HG03469 (cell line): ENCODE measurements at regions not wholly inside any gene's neighbourhood (a gene's known extent, or its start where the extent isn't known, plus 50 kb on each side); places are given as distances from the start of the nearest gene placed in this dataset.
"Not testable (repeated sequence)": the region's sequence is repeated elsewhere in the genome, so short reads cannot be mapped to it uniquely, and the experiment has no call there.

Experiments used
- ATAC-seq: cut with Tn5 transposase; IDR thresholded peaks from one replicate; pipeline ENCODE4 v1.9.1; 2021; ENCODE audit warnings: mild to moderate bottlenecking, moderate library complexity, moderate number of reproducible peaks; ENCODE audit not compliant: unreplicated experiment

DNA sequence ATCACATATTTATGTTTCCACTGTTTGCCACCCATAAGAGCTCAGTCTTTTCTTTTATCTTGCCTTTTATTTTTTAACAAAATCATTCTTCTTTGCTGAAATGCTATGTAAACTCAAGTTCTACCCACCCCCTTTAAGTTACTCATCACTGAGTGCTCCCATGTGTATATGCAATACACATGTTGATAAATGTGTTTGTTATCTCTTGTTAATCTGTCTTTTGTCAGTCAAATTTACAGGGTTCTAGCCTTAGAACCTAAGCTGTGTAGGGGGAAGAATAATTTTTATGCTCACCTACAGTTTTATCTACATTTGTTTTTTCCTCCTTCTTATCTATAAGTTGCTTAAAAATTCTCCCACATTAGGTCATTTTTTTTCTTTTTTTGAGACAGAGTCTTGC is 1195.9 kb downstream of the ROBO2 start:
- no peak for ATAC-seq

DNA sequence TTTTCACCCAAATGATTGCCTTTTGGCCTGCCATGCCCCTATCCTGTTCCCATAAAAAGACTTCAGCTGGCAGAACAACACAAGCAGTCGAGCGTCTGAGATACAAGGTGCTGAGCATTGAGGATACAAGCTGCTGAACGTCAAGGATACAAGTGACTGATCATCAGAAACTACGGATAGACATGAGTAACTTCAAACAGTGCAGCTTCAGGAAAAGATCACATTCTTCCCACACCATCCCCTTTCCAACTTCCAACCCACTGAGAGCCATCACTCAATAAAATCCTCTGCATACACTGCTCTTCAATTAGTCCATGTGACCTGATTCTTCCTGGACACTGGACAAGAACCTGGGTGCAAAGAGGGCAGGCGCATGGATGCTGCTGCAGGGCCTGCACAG is 1198.9 kb downstream of the ROBO2 start:
- ATAC-seq, result no peak

DNA sequence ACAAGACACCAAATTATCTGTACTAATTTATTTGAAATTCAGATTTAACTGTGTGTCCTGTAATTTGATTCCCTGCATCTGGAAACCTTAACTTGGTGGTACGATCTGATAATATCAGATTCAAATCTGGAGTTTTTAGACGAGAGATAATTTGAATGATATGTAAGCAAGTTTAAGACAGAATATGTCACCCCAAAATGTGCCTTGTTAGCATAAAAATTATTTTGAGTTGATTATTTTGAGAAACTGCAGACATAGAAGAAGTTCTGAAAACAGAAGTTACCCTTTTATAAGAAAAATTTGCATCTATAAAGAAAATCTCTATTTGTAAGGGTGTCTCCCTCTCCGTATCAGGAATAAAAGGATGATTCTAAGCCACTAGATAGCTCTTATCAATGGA is 1202.8 kb downstream of the ROBO2 start:
- ATAC-seq, result no peak

DNA sequence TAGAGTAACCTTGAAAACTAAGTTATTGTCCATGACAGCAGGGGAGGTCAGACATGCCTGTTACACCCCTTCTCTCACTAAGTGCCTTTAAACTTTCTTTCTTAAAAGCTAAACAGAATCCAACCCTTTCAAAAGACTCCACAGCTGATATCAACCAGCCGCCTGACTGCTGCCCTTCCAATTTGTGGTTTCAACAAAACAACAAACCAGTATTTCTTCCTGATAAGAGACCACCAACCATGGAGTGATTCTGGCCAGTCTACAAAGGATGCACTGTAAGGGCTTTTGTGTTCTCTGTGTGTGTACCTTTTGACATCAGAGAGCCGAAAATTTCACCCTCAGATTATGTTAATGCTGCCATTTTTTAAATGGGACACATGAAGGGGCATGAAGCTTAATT is 1204.2 kb downstream of the ROBO2 start:
- no peak for ATAC-seq

DNA sequence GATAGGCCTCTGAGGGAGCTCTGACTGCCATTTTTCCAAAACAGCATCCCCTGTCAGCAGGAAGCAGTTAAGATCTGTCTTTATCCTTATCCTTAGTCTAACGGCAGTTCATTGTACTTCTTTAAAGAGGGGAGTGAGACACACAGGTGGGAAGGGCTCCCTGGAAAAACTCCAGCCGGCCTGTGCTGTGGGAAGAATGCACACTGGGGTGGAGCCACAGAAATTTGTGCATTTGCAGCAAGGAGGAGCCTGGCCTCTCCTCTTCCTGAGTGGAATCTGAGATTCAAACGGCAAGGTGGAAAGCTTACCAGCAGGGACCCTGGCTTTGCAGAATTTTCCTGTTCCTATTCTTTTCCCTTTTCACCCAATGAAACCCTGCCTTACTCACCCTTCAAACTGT is 1209.4 kb downstream of the ROBO2 start:
- no peak for ATAC-seq

DNA sequence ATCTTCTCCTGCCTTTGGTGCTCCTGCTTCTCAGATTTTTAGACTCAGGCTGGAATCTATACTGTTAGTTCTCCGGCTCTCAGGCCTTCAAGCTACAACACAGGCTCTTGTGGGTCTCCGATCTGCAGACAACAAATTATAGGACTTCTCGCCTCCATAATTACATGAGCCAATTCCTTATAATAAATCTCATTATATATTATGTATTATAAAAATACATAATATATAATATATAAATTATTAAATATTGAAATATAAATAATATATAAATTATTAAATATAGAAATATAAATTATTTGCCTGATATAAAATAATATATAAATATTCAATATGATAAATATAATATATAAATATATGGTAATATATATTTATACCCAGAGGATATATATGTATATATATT is 1214.0 kb downstream of the ROBO2 start:
- no peak for ATAC-seq

DNA sequence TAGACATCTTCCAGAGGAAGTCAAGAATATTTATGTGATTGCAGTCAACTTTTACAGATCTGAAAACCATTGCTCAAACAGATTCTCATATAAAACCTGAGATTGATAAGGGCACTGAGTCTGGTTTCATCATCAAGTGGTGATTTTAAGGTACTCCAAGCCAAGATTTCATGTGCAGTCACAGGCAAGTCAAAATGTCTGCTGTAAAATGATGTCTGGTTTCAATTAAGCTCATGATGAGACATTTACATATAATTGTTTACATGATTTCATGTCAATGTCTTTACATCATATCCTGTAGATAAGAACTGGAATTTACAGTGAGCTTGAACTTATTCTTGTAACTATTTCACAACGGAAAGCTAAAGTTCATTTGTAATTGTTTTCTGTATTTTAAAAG is 1215.5 kb downstream of the ROBO2 start:
- ATAC-seq, result no peak

DNA sequence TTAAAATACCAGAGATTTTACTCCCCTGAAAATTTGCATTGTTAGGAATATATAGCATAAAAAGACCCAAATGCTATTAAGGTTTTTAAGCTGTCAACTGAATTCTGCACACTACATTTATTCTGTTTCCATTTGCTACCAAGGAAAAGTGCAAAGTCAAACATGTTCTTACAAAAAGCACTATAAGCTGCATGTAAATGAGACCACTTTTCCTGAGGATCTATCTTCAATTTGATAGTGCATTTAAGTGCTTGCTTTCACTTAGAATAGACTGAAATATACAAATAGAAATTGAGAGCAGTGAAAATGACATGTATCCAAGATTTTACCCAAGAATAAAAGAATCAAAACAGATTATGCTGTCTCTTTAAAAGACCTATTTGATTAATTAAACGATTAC is 1216.2 kb downstream of the ROBO2 start:
- no peak for ATAC-seq

DNA sequence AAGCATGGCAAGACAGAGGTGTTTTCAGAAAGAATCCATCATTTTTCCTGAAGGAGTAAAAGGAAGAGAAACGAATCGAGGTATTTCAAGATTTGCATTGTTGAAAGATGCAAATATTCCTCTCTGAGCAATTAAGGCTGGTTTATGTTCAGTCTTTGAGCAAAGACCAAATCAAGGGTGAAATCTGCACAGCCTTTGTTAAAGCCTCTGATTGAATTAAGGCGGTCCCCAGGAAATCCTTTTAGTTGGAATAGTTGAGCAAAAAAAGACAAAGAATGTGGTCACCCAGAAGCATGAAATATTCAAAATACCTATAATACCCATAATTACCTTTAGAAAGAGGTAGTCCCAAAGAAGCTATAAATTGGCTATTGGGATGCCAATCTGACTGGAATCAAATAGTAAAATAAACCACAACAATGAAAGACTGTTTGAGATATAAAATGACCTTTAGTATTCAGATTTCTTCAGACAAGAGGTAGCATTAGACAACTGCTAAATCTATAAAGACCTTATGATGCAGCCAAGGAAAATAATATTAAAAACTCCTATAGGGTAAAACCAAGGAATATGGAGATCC is 1218.1 kb downstream of the ROBO2 start:
- no peak for ATAC-seq

DNA sequence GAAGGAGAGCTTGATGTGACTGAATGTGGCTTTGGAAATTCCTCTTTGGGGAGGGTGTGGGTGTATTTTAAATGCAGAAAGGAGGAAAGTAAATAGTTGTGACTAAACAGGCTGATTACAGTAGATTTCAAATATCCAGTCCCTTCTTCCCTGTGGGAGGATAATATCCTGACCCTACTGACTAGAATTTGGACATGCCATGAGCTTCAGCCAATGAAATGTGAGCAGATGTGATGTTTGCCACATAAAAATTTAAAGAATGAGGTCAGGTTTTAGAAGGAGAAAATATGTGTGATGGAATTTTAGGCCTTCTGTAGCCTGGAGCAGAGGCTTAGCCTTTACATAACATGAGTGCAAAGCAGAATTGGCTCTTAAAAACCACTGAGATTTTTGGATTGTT is 1218.9 kb downstream of the ROBO2 start:
- no peak for ATAC-seq

DNA sequence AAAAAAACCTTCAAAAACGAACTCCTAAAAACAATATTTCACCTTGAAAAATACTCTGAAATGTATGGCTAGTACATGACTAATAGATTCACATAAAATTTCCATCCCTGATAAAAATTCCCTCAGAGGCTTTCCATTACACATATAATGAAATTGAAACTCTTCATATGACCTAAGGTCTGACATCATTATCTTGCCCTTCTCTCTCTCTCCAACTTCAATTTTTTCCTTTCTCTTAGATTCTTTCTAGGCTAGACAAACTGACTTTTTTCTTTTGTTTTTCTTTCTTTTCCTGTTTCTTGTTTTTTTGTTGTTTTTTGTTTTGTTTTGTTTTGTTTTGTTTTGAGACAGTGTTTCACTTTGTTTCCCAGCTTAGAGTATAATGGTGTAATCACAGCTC is 1220.5 kb downstream of the ROBO2 start:
- ATAC-seq, result no peak

DNA sequence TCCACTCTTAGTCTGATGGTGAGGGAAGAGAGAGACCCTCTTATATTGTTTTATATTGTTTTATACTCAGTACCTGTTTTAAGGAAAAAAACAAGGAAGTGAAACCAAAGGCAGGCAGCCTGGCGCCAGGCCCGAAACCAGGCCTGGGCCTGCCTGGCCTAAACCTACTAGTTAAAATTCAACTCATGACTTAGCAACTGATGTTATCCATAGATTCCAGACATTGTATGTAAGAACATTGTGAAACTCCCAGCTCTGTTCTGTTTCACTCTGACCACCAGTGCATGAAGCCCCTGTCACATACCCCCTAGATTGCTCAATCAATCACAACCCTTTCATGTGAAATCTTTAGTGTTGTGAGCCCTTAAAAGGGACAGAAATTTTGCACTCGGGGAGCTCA is 1226.7 kb downstream of the ROBO2 start:
- not testable (repeated sequence) for ATAC-seq

DNA sequence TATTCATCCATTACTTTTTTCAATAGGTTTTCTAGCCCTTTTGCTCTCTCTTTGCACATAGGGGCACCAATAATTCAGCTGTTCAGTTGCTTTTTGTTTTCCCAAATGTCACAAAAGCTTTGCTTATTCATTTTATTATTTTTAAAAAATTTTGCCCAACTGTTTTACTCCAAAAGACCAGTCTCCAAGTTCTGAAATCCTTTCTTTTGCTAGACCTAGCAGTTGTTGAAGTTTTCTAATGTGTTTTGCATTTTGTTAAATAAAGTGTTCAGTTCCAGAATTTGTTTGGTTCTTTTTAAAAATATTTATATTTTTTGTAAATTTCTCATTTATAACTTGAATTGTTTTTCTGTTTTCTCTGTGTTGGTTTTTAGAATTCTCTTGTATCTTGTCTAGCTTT is 1227.3 kb downstream of the ROBO2 start:
- no peak for ATAC-seq

DNA sequence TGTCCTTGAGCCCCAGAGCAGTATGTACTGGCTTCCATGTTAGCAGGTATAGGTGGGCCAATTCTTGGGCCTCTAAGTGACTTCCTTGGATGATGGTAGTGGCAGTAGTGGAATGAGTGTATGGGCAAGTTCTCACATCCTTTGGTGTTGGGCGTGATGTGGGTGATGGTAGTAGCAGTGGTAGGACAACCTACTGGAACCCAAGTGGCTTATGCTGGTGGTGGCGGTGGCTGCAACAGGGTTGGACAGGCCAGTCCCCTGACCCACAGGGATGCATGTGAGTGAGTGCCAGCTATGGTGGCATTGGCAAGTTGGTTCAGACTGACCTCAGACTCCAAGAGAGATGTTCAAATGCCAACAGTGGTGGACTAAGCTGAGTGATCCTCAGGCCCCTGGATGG is 1228.2 kb downstream of the ROBO2 start:
- ATAC-seq, result no peak

DNA sequence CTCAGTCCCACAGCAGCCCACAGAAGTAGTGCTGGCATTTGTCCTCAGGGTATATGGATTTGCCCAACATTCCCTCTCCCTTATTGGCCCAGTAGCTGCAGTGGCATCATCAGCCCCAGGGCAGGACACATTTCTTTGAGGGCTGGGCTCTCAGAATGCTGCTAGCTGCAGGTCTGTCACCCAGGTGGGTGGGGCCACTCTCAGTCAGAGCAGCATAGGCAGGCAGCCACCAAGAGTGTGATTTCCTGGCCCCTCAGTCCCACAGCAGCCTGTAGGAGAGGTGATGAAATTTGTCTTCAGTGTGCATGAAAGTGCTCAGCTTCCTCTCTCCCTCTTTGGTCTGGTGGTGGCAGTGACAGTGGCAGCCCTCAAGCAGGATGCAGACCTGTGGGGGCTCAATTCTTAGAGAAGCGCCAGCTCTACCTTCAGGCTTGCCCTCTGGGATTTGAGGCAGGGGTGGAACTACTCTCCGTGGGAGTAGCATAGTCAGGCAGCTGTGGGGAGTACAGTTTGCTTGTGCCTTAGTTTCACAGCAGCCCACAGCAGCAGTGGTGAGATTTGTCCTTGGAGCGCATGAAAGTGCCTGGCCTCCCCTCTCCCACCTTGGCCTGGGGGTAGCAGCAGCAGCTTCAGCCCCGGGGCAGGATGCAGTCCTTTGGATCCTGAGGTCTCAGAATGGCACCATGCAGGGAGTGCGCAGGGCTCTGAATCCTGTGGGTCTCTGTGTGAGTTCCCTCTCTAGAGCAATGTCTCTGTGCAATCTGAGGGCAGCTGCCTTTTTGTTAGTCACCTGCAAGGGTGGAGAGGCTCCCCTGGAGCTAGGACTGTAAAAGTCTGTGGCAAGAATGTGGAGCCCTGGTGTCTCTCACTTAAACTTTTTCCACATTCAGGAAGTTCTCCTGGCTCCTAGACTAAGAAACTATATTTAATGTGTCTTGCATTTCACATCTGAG is 1229.1 kb downstream of the ROBO2 start:
- ATAC-seq, result no peak

DNA sequence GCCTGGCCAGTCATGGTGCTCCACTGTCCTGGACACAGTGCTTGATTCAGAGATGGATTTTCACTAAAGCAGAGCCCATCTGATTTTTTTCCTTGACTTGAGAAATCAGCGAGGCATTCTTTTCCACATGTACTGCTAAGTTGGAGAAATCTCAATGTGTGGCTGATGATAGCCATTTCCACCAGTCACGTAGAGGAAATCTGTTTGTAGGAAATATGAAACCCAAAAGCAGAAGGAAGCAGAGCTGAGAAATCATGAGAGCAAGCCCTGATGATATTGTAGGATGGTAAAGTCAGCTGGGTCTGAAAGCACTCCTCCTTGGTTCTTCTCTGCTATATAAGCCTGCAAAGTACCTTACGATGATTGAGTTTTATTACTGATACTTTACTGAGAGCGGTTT is 1233.4 kb downstream of the ROBO2 start:
- no peak for ATAC-seq

DNA sequence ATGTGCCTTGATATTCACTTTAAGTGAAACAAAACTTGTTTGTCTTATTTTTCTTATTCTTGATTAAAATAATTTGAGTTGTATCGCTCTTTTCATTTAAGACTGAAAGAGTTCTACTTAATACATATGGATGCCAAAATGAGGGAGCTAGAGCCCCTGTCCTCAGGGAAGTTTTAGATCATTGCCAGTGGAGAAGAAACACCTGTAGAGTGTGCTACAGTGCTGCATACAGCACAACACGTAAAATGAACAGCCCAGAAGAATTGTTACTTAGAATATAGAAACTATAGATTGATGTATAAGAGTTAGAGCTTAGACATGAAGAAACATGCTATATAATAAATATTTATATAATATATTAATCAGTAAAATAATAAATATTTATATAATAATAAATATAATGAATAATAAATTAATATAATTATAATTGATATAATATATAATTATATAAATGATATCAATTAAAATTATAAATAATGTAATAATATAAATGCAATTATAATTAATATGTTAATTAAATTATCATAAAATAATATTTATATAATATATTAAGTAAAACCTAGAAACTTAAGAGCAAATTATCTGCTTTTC is 1234.7 kb downstream of the ROBO2 start:
- no peak for ATAC-seq

DNA sequence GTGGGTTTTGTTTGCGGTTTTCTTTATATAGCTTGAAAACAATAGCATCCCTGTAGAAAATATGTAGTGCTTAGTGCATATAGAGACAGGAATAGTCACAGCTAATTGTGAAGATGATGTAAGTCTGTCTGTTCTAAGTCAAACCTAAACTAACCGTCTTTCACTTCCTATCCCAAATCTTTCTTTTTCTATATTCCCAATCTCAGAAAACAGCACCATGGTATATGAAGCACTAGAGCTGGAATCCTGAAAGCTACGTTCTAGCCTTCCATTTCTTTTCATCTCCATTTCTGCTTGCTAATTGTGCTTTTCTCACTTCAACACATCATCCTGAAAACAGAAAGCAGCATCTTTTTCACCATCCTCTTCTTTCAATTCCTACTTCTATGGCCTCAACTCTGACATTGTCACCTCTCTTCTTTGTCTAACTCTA is 1235.5 kb downstream of the ROBO2 start:
- no peak for ATAC-seq

DNA sequence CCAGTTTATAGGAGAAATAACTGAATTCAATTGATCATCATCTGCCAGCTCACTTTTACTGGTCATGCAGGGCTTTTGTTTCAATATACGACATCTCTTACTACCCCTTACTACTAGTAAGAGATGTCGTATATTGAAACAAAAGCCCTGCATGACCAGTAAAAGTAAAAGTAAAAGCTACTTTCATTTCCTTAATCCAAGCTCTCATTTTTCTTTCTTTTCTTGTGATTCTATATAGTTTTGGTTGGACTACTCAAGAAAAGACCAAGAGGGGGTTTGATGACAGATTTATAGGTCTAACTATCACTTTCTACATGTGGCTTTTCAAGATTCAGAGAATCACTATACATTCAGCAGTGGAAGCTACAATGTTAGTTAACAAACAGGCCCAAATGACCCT is 1237.3 kb downstream of the ROBO2 start:
- peak; percentile 53 for ATAC-seq

DNA sequence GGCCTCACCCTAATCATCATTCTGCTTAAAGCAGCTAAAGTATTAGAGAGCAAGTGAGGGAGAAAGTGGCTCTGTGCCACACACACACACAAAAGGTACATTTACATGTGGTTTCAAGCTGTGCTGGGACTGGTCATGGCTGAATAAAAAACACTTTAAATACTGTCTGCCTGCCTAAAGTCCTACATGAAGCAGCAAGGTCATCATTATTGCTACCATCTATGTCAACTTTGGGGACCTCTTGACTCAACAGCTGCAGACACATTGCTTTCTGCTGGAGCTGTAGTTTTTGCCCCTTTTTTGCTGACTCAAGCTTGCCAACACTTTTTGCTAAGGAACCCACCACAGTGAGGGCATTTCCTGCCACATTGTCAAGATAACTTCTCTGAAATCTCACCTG is 1237.9 kb downstream of the ROBO2 start:
- peak; percentile 35 for ATAC-seq

DNA sequence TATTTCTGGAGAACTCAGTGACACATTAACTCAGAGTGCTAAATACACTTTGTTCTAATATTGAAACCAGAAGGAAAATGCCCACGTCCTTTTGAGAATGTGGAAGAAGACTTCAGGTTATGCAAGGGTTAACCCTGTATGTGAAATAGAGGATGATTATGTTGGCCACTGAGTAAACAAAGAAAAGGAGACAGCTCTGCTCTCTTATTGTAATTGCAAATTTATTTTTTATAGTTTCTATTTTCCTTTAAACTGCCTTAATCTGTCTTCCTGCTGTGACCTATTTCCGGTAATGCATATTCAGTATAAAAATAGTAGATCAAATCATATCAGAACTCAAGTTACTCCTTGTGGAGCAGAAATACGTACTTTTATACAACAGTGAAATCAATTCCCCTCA is 1239.2 kb downstream of the ROBO2 start:
- ATAC-seq, result no peak

DNA sequence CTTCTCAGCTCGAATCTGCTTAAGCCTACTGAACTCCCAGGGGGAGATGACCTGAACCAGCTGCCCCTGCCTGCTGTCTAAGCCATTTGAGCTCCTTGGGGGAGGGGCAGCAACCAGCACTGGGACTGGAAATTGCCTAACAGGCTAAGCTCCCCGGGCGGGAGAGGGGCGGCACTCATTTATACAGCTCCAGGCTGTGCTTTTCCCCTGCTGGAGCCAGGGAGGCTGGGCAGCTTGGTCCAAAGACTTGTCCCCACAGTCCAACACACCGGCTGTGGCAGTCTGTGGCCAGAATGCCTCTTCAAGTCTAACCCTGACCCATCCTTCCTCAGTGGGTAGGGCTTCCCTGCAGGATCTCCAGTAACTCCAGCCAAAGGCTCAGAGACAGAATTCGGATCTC is 1241.5 kb downstream of the ROBO2 start:
- no peak for ATAC-seq
